AG04449 (cell line): ENCODE measurements at regions not wholly inside any gene's neighbourhood (a gene's known extent, or its start where the extent isn't known, plus 50 kb on each side); places are given as distances from the start of the nearest gene placed in this dataset.

ENCODE experiments used
- CTCF ChIA-PET: fragments of 350-600 bp; formaldehyde crosslinking; extraction: SDS; loops from one replicate; lab custom pipeline; 2021; ENCODE audit warnings: antibody characterized with exemption; lab: Yijun Ruan, JAX
- POLR2A ChIA-PET: fragments of 400-600, 350-600 bp; formaldehyde crosslinking; extraction: SDS; loops from one replicate; lab custom pipeline; 2020; ENCODE audit warnings: antibody characterized with exemption, inconsistent platforms; lab: Yijun Ruan, JAX
- DNase-seq: peaks from one replicate; pipeline ENCODE4 v3.0.0-alpha.2; 2010; ENCODE audit warnings: low read depth, low spot score
- H3K4me3 ChIP-seq: 2 replicates; pipeline ENCODE4 v1.5.1; 2011; ENCODE audit warnings: low read depth, mild to moderate bottlenecking, control low read depth, low read length
- CTCF ChIP-seq: IDR thresholded peaks from one replicate; pipeline ENCODE4 v1.5.1; 2011; ENCODE audit warnings: mild to moderate bottlenecking, moderate library complexity, low read length, control low read depth, inconsistent platforms; ENCODE audit not compliant: insufficient read depth; ENCODE audit errors: missing control alignments

GRCh38 chr2:190598621-190599020, 50.3 kb upstream of the NAB1 start:
- no peak for TF ChIP-seq CTCF
- ChIA-PET POLR2A (no interaction called here), CTCF (no interaction called here)
- no peak overlapping the region for H3K4me3 ChIP-seq
- no peak for DNase-seq

- no peak for DNase-seq
- ChIA-PET CTCF (no interaction called here), POLR2A (no interaction called here)
- no peak overlapping the region for H3K4me3 ChIP-seq
- TF ChIP-seq CTCF: no peak
Observed at GRCh38 chr2:190599073-190599472, 49.8 kb upstream of the NAB1 start.
